ENCODE measurements at regions not wholly inside any gene's neighbourhood (a gene's known extent, or its start where the extent isn't known, plus 50 kb on each side); places are given as distances from the start of the nearest gene placed in this dataset.

DNA sequence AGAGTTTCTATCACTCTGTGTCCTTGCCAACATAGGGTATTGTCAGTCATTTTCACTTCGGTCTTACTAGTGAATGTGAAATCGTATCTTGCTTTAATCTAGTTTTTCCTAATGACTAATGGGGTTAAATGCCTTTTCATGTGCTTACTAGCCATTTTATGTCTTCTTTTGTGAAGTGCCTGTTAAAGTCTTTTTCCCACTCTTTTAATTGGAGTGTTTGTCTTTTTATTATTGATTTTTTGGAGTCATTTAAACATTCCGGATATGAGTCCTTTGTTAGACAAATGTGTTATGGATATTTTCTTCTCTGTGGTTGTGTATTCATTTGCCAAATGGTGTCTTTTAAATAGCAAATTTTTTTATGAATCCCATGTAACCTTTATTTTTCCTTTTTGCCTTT, 194.6 kb downstream of the CDH26 start:
- peaks cover 8% of the 10 kb centered on the region for H3K9me3 ChIP-seq (ENCODE audit: control insufficient read depth, low read length)
- no peak overlapping the region for H3K27ac ChIP-seq (ENCODE audit: low read depth, low read length)
- no peak overlapping the region for H3K27ac Mint-ChIP-seq
- TF ChIP-seq, protein P1, sequence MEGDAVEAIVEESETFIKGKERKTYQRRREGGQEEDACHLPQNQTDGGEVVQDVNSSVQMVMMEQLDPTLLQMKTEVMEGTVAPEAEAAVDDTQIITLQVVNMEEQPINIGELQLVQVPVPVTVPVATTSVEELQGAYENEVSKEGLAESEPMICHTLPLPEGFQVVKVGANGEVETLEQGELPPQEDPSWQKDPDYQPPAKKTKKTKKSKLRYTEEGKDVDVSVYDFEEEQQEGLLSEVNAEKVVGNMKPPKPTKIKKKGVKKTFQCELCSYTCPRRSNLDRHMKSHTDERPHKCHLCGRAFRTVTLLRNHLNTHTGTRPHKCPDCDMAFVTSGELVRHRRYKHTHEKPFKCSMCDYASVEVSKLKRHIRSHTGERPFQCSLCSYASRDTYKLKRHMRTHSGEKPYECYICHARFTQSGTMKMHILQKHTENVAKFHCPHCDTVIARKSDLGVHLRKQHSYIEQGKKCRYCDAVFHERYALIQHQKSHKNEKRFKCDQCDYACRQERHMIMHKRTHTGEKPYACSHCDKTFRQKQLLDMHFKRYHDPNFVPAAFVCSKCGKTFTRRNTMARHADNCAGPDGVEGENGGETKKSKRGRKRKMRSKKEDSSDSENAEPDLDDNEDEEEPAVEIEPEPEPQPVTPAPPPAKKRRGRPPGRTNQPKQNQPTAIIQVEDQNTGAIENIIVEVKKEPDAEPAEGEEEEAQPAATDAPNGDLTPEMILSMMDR (conservative IDR thresholded peaks at IDR 0.05) = no peak
- no peak for DNase-seq
- no peaks in the 10 kb centered on the region for H3K36me3 Mint-ChIP-seq (ENCODE audit: low read depth)
- H3K4me1 Mint-ChIP-seq = peaks cover 4% of the 10 kb centered on the region
- H3K36me3 ChIP-seq (ENCODE audit: control insufficient read depth, insufficient read depth, low read length) = no peaks in the 10 kb centered on the region
- H3K27me3 Mint-ChIP-seq (ENCODE audit: insufficient read depth) = no peaks in the 10 kb centered on the region
- H3K27me3 ChIP-seq (ENCODE audit: control insufficient read depth, insufficient read depth, low read length, poor library complexity, severe bottlenecking) = no peaks in the 10 kb centered on the region
- no peak overlapping the region for H3K9ac ChIP-seq (ENCODE audit: extremely low read depth, low read length, poor library complexity, severe bottlenecking)
- peaks cover 16% of the 10 kb centered on the region for H3K9me3 Mint-ChIP-seq
- 93 to 100% methylated on average over 2 to 3 of the region's 3 CpGs for WGBS, 2 experiments (ENCODE audit: insufficient coverage in 1 of 2, insufficient read length in 1 of 2)
- H3K4me1 ChIP-seq (ENCODE audit: control insufficient read depth, insufficient read depth, low read length) = no peaks in the 10 kb centered on the region
- no peak overlapping the region for H3K4me3 Mint-ChIP-seq
- no peak overlapping the region for H3K4me3 ChIP-seq (ENCODE audit: low read length)

DNA sequence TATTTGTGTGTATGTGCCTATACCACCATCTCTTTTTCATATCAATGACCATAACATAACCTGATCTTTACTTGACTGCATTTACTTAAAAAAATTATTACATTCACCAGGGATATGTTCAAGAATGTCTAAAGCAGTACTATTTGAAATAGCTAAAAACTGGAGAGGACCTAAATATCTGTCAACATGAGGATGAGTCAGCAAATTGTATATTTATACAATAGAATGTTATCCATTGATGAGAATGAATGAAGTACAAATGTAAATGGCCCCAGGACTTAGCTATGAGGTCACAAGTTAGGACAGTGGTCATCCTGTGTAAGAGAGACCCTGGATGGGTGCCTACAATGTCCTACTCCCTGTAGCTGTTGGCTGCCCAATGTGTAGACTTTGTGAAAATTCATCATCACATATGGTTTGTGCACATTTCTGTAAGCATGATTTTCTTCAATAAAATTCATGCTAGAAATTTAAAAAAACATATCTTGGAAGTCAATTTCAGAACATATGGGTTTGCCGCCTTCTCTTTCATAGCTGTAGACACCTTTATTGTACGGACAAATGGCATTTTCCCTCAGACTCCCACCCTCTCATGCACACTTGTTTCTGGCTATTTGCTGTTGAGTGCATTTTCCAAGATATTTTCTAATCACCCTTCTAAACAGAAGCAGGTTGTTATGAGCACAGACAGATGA, 202.4 kb downstream of the CDH26 start:
- H3K9me3 ChIP-seq (ENCODE audit: control insufficient read depth, low read length) = peaks cover 16% of the 10 kb centered on the region
- WGBS, 2 experiments (ENCODE audit: insufficient coverage in 1 of 2, insufficient read length in 1 of 2) = 93 to 95% methylated on average over 2 of the region's 2 CpGs
- H3K9me3 Mint-ChIP-seq = peaks cover 17% of the 10 kb centered on the region
- no peak for DNase-seq
- TF ChIP-seq, protein P1 (conservative IDR thresholded peaks at IDR 0.05) = no peak
- H3K4me3 ChIP-seq (ENCODE audit: low read length) = no peak overlapping the region
- H3K4me3 Mint-ChIP-seq = no peak overlapping the region
- H3K36me3 Mint-ChIP-seq (ENCODE audit: low read depth) = no peaks in the 10 kb centered on the region
- no peaks in the 10 kb centered on the region for H3K36me3 ChIP-seq (ENCODE audit: control insufficient read depth, insufficient read depth, low read length)
- H3K27ac Mint-ChIP-seq = no peak overlapping the region
- H3K4me1 ChIP-seq (ENCODE audit: control insufficient read depth, insufficient read depth, low read length) = no peaks in the 10 kb centered on the region
- H3K9ac ChIP-seq (ENCODE audit: extremely low read depth, low read length, poor library complexity, severe bottlenecking) = no peak overlapping the region
- H3K4me1 Mint-ChIP-seq = no peaks in the 10 kb centered on the region
- H3K27me3 ChIP-seq (ENCODE audit: control insufficient read depth, insufficient read depth, low read length, poor library complexity, severe bottlenecking) = no peaks in the 10 kb centered on the region
- no peak overlapping the region for H3K27ac ChIP-seq (ENCODE audit: low read depth, low read length)
- peaks cover 2% of the 10 kb centered on the region for H3K27me3 Mint-ChIP-seq (ENCODE audit: insufficient read depth)

DNA sequence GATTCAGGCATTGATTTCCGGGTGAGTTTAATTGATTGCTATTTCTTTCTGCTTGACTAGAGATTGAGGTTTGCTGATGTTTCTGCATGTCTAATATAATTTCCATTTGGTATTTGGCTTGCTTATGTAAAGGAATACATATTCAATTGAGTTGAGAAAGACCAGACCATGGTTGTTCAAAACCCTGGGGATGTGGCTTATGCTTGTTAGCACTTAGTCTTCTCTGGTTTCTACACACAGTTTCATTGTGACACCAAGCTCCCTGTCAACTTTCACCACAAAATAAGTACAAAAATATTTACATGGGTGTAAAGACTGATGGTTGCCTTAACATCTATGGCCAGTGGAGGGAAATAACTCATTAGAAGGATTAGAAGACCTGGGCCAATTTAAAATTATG, 209.6 kb downstream of the CDH26 start:
- Histone ChIP-seq H3K4me1 (ENCODE audit: control insufficient read depth, insufficient read depth, low read length) (no peaks in the 10 kb centered on the region), H3K9me3 (ENCODE audit: control insufficient read depth, low read length) (no peaks in the 10 kb centered on the region), H3K9ac (ENCODE audit: extremely low read depth, low read length, poor library complexity, severe bottlenecking) (no peak overlapping the region), H3K36me3 (ENCODE audit: control insufficient read depth, insufficient read depth, low read length) (no peaks in the 10 kb centered on the region), H3K27me3 (ENCODE audit: control insufficient read depth, insufficient read depth, low read length, poor library complexity, severe bottlenecking) (no peaks in the 10 kb centered on the region), H3K4me3 (ENCODE audit: low read length) (no peak overlapping the region), H3K27ac (ENCODE audit: low read depth, low read length) (no peak overlapping the region)
- no peaks in the 10 kb centered on the region for H3K36me3 Mint-ChIP-seq (ENCODE audit: low read depth)
- DNase-seq = no peak
- H3K27me3 Mint-ChIP-seq (ENCODE audit: insufficient read depth) = no peaks in the 10 kb centered on the region
- H3K9me3 Mint-ChIP-seq = no peaks in the 10 kb centered on the region
- WGBS, 2 experiments (ENCODE audit: insufficient coverage in 1 of 2, insufficient read length in 1 of 2) = 95 to 100% methylated on average over 1 of the region's 1 CpG
- no peak overlapping the region for H3K4me3 Mint-ChIP-seq
- H3K27ac Mint-ChIP-seq = no peak overlapping the region
- H3K4me1 Mint-ChIP-seq = no peaks in the 10 kb centered on the region
- TF ChIP-seq, protein P1 (conservative IDR thresholded peaks at IDR 0.05) = no peak

Data from endodermal cell (in vitro differentiated cells).